IMR-90 (cell line): ENCODE measurements at regions not wholly inside any gene's neighbourhood (a gene's known extent, or its start where the extent isn't known, plus 50 kb on each side); places are given as distances from the start of the nearest gene placed in this dataset.
A peak's percentile ranks its signal among the peaks of the same experiment; 100 is the strongest.

Experiments used
- ATAC-seq: fragments of 200-7000 bp; cut with Tn5 transposase; 2 replicates; pipeline ENCODE4 v1.9.1; 2020; ENCODE audit warnings: low read depth, mild to moderate bottlenecking, moderate library complexity
- BruUV-seq: library from RNA; stranded (reverse); fragments of 400-500 nt; replicated peaks from 2 replicates; lab custom pipeline; 2021; lab: Mats Ljungman, UMichigan
- CTCF ChIA-PET: fragments of 300-600 bp; formaldehyde crosslinking; extraction: SDS; loops from one replicate; lab custom pipeline; 2021; ENCODE audit warnings: antibody characterized with exemption; lab: Yijun Ruan, JAX
- POLR2A ChIA-PET: fragments of 300-600 bp; sonication (Branson Sonifier 250); formaldehyde crosslinking; loops from one replicate; lab custom pipeline; 2022; ENCODE audit warnings: antibody characterized with exemption; ENCODE audit not compliant: unreplicated experiment; lab: Charles Lee
- DNase-seq: peaks from one replicate; pipeline ENCODE4 v3.0.0; 2013
- H2AFZ ChIP-seq: replicated peaks from 2 replicates; pipeline ENCODE3; 2013; ENCODE audit warnings: low read length, mild to moderate bottlenecking; ENCODE audit not compliant: poor library complexity
- H2AK5ac ChIP-seq: 2 replicates; pipeline ENCODE4 v1.6.1; 2013; ENCODE audit warnings: low read depth, low read length, inconsistent platforms
- H2AK9ac ChIP-seq: replicated peaks from 2 replicates; pipeline ENCODE3; 2013; ENCODE audit warnings: mild to moderate bottlenecking, low read depth, low read length, moderate library complexity; ENCODE audit not compliant: poor library complexity
- H2BK120ac ChIP-seq: 2 replicates; pipeline ENCODE4 v1.6.1; 2013; ENCODE audit warnings: low read depth, low read length, inconsistent platforms
- H2BK15ac ChIP-seq: 3 replicates; pipeline ENCODE4 v1.6.1; 2013; ENCODE audit warnings: low read depth, low read length, inconsistent platforms
- H2BK20ac ChIP-seq: 2 replicates; pipeline ENCODE4 v1.6.1; 2013; ENCODE audit warnings: low read depth, mild to moderate bottlenecking, inconsistent platforms, low read length, moderate library complexity
- H2BK5ac ChIP-seq: 2 replicates; pipeline ENCODE4 v1.6.1; 2013; ENCODE audit warnings: mild to moderate bottlenecking, low read depth, low read length, inconsistent platforms; ENCODE audit not compliant: poor library complexity, severe bottlenecking
- H3K14ac ChIP-seq: replicated peaks from 2 replicates; pipeline ENCODE4 v1.6.1; 2013; ENCODE audit warnings: low read depth, low read length, inconsistent platforms
- H3K18ac ChIP-seq: 2 replicates; pipeline ENCODE4 v1.6.1; 2013; ENCODE audit warnings: low read depth, low read length, control low read depth
- H3K23ac ChIP-seq: 2 replicates; pipeline ENCODE4 v1.6.1; 2013; ENCODE audit warnings: low read depth, low read length, inconsistent platforms
- H3K27ac ChIP-seq: 2 replicates; pipeline ENCODE4 v1.5.1; 2013; ENCODE audit warnings: mild to moderate bottlenecking, control low read depth, low read length; ENCODE audit not compliant: insufficient read depth
- H3K27me3 ChIP-seq: 2 replicates; pipeline ENCODE4 v1.6.1; 2013; ENCODE audit warnings: low read length; ENCODE audit not compliant: control insufficient read depth, insufficient read depth
- H3K36me3 ChIP-seq: 2 replicates; pipeline ENCODE4 v1.6.1; 2013; ENCODE audit warnings: low read length, mixed read lengths; ENCODE audit not compliant: control insufficient read depth, insufficient read depth
- H3K4ac ChIP-seq: 2 replicates; pipeline ENCODE4 v1.6.1; 2013; ENCODE audit warnings: low read depth, low read length, inconsistent platforms
- H3K4me1 ChIP-seq: 2 replicates; pipeline ENCODE4 v1.6.1; 2013; ENCODE audit warnings: low read length, mixed read lengths; ENCODE audit not compliant: control insufficient read depth, insufficient read depth
- H3K4me2 ChIP-seq: 2 replicates; pipeline ENCODE4 v1.6.1; 2013; ENCODE audit warnings: low read depth, mild to moderate bottlenecking, control low read depth, low read length, moderate library complexity
- H3K4me3 ChIP-seq: 2 replicates; pipeline ENCODE4 v1.5.1; 2013; ENCODE audit warnings: low read depth, mild to moderate bottlenecking, control low read depth, low read length, moderate library complexity; ENCODE audit not compliant: insufficient read depth
- H3K56ac ChIP-seq: 2 replicates; pipeline ENCODE4 v1.6.1; 2013; ENCODE audit warnings: low read length, inconsistent platforms; ENCODE audit not compliant: insufficient read depth; ENCODE audit errors: extremely low read depth
- H3K79me1 ChIP-seq, 2 experiments: 2 replicates each; pipeline ENCODE4 v1.6.1; 2013; ENCODE audit warnings: low read length in 2 of 2, inconsistent platforms in 1 of 2, low read depth in 1 of 2
- H3K9ac ChIP-seq: 2 replicates; pipeline ENCODE4 v1.6.1; 2013; ENCODE audit warnings: low read depth, low read length, control low read depth
- H3K9me1 ChIP-seq: 2 replicates; pipeline ENCODE4 v1.6.1; 2013; ENCODE audit warnings: low read length, inconsistent platforms; ENCODE audit not compliant: insufficient read depth
- H3K9me3 ChIP-seq: 2 replicates; pipeline ENCODE4 v1.6.1; 2013; ENCODE audit warnings: low read length; ENCODE audit not compliant: control insufficient read depth, insufficient read depth
- H4K20me1 ChIP-seq: 2 replicates; pipeline ENCODE4 v1.6.1; 2013; ENCODE audit warnings: low read length, inconsistent platforms; ENCODE audit not compliant: insufficient read depth
- H4K5ac ChIP-seq: 2 replicates; pipeline ENCODE4 v1.6.1; 2013; ENCODE audit warnings: mild to moderate bottlenecking, low read depth, low read length, control low read depth
- H4K8ac ChIP-seq, 2 experiments: 2 replicates each; pipeline ENCODE4 v1.6.1; 2013; ENCODE audit warnings: low read depth in 2 of 2, low read length in 2 of 2, control low read depth in 1 of 2, inconsistent platforms in 1 of 2
- H4K91ac ChIP-seq: 2 replicates; pipeline ENCODE4 v1.6.1; 2013; ENCODE audit warnings: low read depth, low read length, inconsistent platforms; ENCODE audit not compliant: insufficient read depth
- CEBPB ChIP-seq: IDR thresholded peaks from 2 replicates; pipeline ENCODE4 v1.6.1; 2012; ENCODE audit warnings: low read depth, low read length, improper control_type of control experiment
- ELK1 ChIP-seq: fragments of 150-350 bp; IDR thresholded peaks from 2 replicates; pipeline ENCODE4 v1.6.1; 2016; ENCODE audit warnings: low read depth, mild to moderate bottlenecking, low read length, moderate library complexity, borderline replicate concordance
- MAFK ChIP-seq: IDR thresholded peaks from 2 replicates; pipeline ENCODE4 v1.6.1; 2012; ENCODE audit warnings: low read depth, low read length, improper control_type of control experiment
- WGBS, 2 experiments: methylation state at CpG; one replicate each; pipeline versions ENCODE4 v1.1.5 to v1.1.7; 2013; ENCODE audit warnings: missing lambda C conversion rate in 2 of 2; ENCODE audit not compliant: insufficient read length in 1 of 2; ENCODE audit errors: extremely low coverage in 2 of 2; 5-methylcytosine and 5-hydroxymethylcytosine counted together
- dilution Hi-C: fragments of 300-500 bp; cut with HindIII; formaldehyde crosslinking; loops from one replicate; pipeline ENCODE4 v1.14.3; 2018; ENCODE audit warnings: low sequenced_read_pairs; ENCODE audit not compliant: unreplicated experiment
- in situ Hi-C: fragments of 300-500 bp; cut with MboI; formaldehyde crosslinking; loops from 3 replicates; pipeline ENCODE4 v1.14.3; 2019; ENCODE audit warnings: low sequenced_read_pairs, inconsistent platforms, mixed read lengths
- intact Hi-C: fragments of 100-400 bp; cut with micrococcal nuclease; formaldehyde crosslinking; loops from 2 replicates; pipeline ENCODE4 v1.10.0; 2022

- Histone ChIP-seq H3K4me2 (no peak overlapping the region), H3K9me1 (no peaks in the 10 kb centered on the region), H3K4ac (0 out of 2 replicates have a peak overlapping the region, but pooled peaks have one; percentile 14), H2AFZ (no peak overlapping the region), H4K91ac (peak overlapping the region; percentile 54; the same call in 1 of the 2 replicates), H3K56ac (no peak overlapping the region), H3K27ac (no peak overlapping the region), H4K8ac (peak overlapping the region in 1 of 2 experiments; percentile 57; a peak in 1 of 4 replicates), H3K9me3 (no peaks in the 10 kb centered on the region), H3K18ac (no peak overlapping the region; the same call in 1 of the 2 replicates), H3K79me1 (no peaks in the 10 kb centered on the region), H4K5ac (peak overlapping the region; percentile 83; the same call in 1 of the 2 replicates), H3K9ac (no peak overlapping the region), H3K14ac (no peak overlapping the region), H3K23ac (peak overlapping the region; percentile 54; the same call in 1 of the 2 replicates), H4K20me1 (no peaks in the 10 kb centered on the region), H3K4me3 (no peak overlapping the region), H2BK20ac (peak overlapping the region; percentile 11; the same call in 1 of the 2 replicates), H3K27me3 (no peaks in the 10 kb centered on the region), H3K36me3 (no peaks in the 10 kb centered on the region), H3K4me1 (peaks cover 3% of the 10 kb centered on the region; the same call in 1 of the 2 replicates), H2BK5ac (no peak overlapping the region), H2BK15ac (peak overlapping the region; percentile 59; the same call in 2 of the 3 replicates), H2BK120ac (no peak overlapping the region), H2AK5ac (peak overlapping the region; percentile 35), H2AK9ac (no peak overlapping the region)
- in situ Hi-C loops (no loop called here), dilution Hi-C loops (no loop called here), intact Hi-C loops (no loop called here)
- 74% methylated on average over 3 of the region's 8 CpGs; no CpG with 5 or more reads in 1 of the 2 experiments for WGBS, 2 experiments
- peak; percentile 70 for TF ChIP-seq CEBPB
- TF ChIP-seq ELK1: no peak
- TF ChIP-seq MAFK: peak; percentile 70
- DNase-seq (no peak), ATAC-seq (no peak; the same call in 1 of the 2 replicates)
- POLR2A ChIA-PET: interaction anchor here (0.5 to 1.0 kb wide), 2 partner anchors 11 to 31 kb away, joined by 3 to 12 read pairs; no protein-coding TSS in a partner anchor
- no TSS peak for BruUV-seq
- CTCF ChIA-PET: no interaction called here
Measured at GRCh38 chr21:27823652-27824201, 856.8 kb upstream of the ADAMTS5 start.
